GM21825 (cell line): ENCODE measurements at regions not wholly inside any gene's neighbourhood (a gene's known extent, or its start where the extent isn't known, plus 50 kb on each side); places are given as distances from the start of the nearest gene placed in this dataset.
"Not testable (repeated sequence)": the region's sequence is repeated elsewhere in the genome, so short reads cannot be mapped to it uniquely, and the experiment has no call there.

ENCODE experiments used
- ATAC-seq: cut with Tn5 transposase; IDR thresholded peaks from one replicate; pipeline ENCODE4 v1.9.1; 2021; ENCODE audit warnings: mild to moderate bottlenecking, moderate library complexity; ENCODE audit not compliant: unreplicated experiment

- ATAC-seq, result no peak
Observed at GRCh38 chr1:232322162-232322734, 307.7 kb downstream of the SIPA1L2 start.

GRCh38 chr1:232319518-232320210 is 310.3 kb downstream of the SIPA1L2 start:
- ATAC-seq, result no peak

GRCh38 chr1:232319072-232319471 is 310.9 kb downstream of the SIPA1L2 start:
- ATAC-seq, result no peak

GRCh38 chr1:232318143-232318542 is 311.8 kb downstream of the SIPA1L2 start:
- no peak for ATAC-seq

GRCh38 chr1:232317350-232317749 is 312.6 kb downstream of the SIPA1L2 start:
- ATAC-seq, result no peak

GRCh38 chr1:232316864-232317263 is 313.1 kb downstream of the SIPA1L2 start:
- ATAC-seq, result no peak

- ATAC-seq, result not testable (repeated sequence)
Observed at GRCh38 chr1:232313876-232314275, 316.1 kb downstream of the SIPA1L2 start.

- no peak for ATAC-seq
Observed at GRCh38 chr1:232310541-232310940, 319.4 kb downstream of the SIPA1L2 start.

GRCh38 chr1:232308616-232309015 is 321.3 kb downstream of the SIPA1L2 start:
- no peak for ATAC-seq

GRCh38 chr1:232307296-232308017 is 322.5 kb downstream of the SIPA1L2 start:
- ATAC-seq, result no peak

GRCh38 chr1:232306269-232306961 is 323.5 kb downstream of the SIPA1L2 start:
- ATAC-seq, result no peak

GRCh38 chr1:232305050-232305449 is 324.9 kb downstream of the SIPA1L2 start:
- no peak for ATAC-seq

- no peak for ATAC-seq
Observed at GRCh38 chr1:232303222-232303620, 326.7 kb downstream of the SIPA1L2 start.

GRCh38 chr1:232302376-232303221 is 327.3 kb downstream of the SIPA1L2 start:
- no peak for ATAC-seq

- ATAC-seq, result no peak
Observed at GRCh38 chr1:232301246-232301645, 328.7 kb downstream of the SIPA1L2 start.

GRCh38 chr1:232300466-232300865 is 329.5 kb downstream of the SIPA1L2 start:
- ATAC-seq, result no peak

GRCh38 chr1:232296461-232296860 is 333.5 kb downstream of the SIPA1L2 start:
- no peak for ATAC-seq

- no peak for ATAC-seq
Observed at GRCh38 chr1:232293361-232293760, 336.6 kb downstream of the SIPA1L2 start.

GRCh38 chr1:232292818-232293217 is 337.1 kb downstream of the SIPA1L2 start:
- ATAC-seq, result no peak

GRCh38 chr1:232292239-232292638 is 337.7 kb downstream of the SIPA1L2 start:
- no peak for ATAC-seq

- no peak for ATAC-seq
Observed at GRCh38 chr1:232291681-232292080, 338.3 kb downstream of the SIPA1L2 start.
